Mucosa of descending colon (tissue), 3 donors: ENCODE measurements at regions not wholly inside any gene's neighbourhood (a gene's known extent, or its start where the extent isn't known, plus 50 kb on each side); places are given as distances from the start of the nearest gene placed in this dataset.

Source experiments
- ATAC-seq: fragments of 200-7000 bp; cut with Tn5 transposase; one replicate; pipeline ENCODE4 v1.9.1; 2020; ENCODE audit warnings: mild to moderate bottlenecking, moderate library complexity
- DNase-seq, 3 donors: peaks; one replicate each; pipeline ENCODE4 v3.0.0-alpha.2; 2020
- H3K36me3 ChIP-seq: fragments of 200-600 bp; one replicate; pipeline ENCODE4 v1.8.0; 2021; ENCODE audit warnings: low read depth, mild to moderate bottlenecking
- H3K4me1 ChIP-seq: fragments of 200-600 bp; one replicate; pipeline ENCODE4 v1.8.0; 2021; ENCODE audit warnings: low read depth, mild to moderate bottlenecking
- H3K4me3 ChIP-seq: fragments of 200-600 bp; one replicate; pipeline ENCODE4 v1.8.0; 2021; ENCODE audit warnings: mild to moderate bottlenecking
- H3K9me3 ChIP-seq: fragments of 200-600 bp; one replicate; pipeline ENCODE4 v1.8.0; 2021; ENCODE audit warnings: mild to moderate bottlenecking
- intact Hi-C, 2 donors: fragments of 100-400 bp; cut with DNase I in 1 of 2; cut with micrococcal nuclease in 1 of 2; formaldehyde crosslinking; loops; one replicate each; pipeline versions ENCODE4 v1.11.0 to v1.11.1; 2022; cut with DNase I, micrococcal nuclease
- TF ChIP-seq, protein P1 (sequence below): fragments of 200-600 bp; IDR thresholded peaks from one replicate; pipeline ENCODE4 v1.8.0; 2022; ENCODE audit warnings: antibody characterized with exemption, mild to moderate bottlenecking
- donor health status: DM: no; HTN: no; CAD: no; lungs with moderate emphysema.
- donor health status: DM: no; HTN: no; CAD: no.
- donor health status: DM: no; HTN: yes; CAD: no.

DNA sequence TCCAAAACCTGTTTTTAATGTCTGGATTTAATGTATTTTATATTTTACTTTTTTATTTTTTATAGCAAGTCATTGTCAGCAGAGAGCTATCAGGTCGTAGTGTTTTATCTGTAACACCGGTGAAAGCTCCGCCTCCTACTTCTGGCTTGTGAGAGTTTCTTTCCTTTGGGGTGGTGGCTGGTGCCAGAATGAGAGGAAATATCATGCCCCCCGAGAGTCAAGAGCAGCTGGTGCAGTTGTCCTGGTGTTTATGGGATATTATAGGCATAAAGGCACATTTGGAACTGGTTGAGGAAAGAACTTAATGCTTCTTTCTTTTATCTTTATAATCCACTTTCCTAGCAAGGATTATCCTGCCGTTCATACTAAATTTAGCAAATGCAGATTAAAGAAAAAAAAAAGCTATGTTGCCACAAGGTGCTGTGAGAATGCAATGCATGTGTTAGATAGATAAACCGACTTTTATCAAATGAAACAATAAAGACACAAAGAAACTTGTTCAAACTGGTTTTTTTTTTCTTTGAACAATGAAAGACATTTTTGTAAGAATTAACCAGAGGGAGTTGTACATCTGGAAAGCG, 260.1 kb upstream of the PLSCR5 start:
- ATAC-seq, result no peak
- no peaks in the 10 kb centered on the region for H3K36me3 ChIP-seq
- no peak for DNase-seq
- H3K9me3 ChIP-seq, result no peaks in the 10 kb centered on the region
- no peak overlapping the region for H3K4me3 ChIP-seq
- no peaks in the 10 kb centered on the region for H3K4me1 ChIP-seq
- intact Hi-C loops, result no loop called here
- TF ChIP-seq, protein P1, sequence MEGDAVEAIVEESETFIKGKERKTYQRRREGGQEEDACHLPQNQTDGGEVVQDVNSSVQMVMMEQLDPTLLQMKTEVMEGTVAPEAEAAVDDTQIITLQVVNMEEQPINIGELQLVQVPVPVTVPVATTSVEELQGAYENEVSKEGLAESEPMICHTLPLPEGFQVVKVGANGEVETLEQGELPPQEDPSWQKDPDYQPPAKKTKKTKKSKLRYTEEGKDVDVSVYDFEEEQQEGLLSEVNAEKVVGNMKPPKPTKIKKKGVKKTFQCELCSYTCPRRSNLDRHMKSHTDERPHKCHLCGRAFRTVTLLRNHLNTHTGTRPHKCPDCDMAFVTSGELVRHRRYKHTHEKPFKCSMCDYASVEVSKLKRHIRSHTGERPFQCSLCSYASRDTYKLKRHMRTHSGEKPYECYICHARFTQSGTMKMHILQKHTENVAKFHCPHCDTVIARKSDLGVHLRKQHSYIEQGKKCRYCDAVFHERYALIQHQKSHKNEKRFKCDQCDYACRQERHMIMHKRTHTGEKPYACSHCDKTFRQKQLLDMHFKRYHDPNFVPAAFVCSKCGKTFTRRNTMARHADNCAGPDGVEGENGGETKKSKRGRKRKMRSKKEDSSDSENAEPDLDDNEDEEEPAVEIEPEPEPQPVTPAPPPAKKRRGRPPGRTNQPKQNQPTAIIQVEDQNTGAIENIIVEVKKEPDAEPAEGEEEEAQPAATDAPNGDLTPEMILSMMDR, result no peak

DNA sequence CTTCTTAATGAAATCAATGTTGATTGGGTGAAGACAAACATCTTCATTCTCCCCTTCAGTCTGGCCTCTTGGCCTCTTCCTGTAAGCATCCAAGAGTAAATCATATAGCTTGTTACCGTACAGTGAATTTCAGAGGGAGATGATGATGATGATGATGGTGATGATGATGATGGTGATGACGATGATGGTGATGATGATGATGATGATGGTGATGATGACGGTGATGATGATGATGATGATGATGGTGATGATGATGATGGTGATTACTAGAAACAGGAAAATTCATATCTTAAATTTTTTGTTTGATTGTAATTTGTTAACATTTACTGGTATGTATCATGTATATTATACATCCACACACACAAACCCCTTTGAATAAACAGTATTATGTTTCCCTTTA, 256.1 kb upstream of the PLSCR5 start:
- no peaks in the 10 kb centered on the region for H3K4me1 ChIP-seq
- TF ChIP-seq, protein P1, result no peak
- intact Hi-C loops, result no loop called here
- H3K36me3 ChIP-seq, result no peaks in the 10 kb centered on the region
- DNase-seq (no peak), ATAC-seq (no peak)
- no peaks in the 10 kb centered on the region for H3K9me3 ChIP-seq
- H3K4me3 ChIP-seq, result no peak overlapping the region

DNA sequence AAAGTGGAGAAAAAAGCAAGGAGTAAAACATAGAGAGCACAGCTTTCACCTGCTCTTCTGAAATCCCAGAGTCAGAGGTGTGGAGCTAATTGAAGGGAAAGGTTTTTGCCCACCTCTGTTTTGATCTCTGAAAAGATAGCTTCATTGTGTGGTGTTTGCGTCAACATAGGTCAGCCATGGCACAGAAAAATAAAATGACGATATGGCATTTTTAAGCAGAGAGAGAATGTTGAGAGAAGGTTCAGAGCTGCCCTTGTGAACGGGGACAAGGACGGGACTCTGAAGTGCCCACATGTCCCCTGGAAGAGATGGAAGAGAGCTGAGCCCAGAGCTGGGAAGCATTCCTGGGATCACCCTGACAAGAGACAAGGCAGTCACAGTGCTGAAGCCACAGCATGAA, 249.4 kb upstream of the PLSCR5 start:
- Histone ChIP-seq H3K9me3 (no peaks in the 10 kb centered on the region), H3K4me1 (no peaks in the 10 kb centered on the region), H3K4me3 (no peak overlapping the region), H3K36me3 (no peaks in the 10 kb centered on the region)
- intact Hi-C loops, result no loop called here
- DNase-seq, result no peak
- ATAC-seq, result no peak
- TF ChIP-seq, protein P1, result no peak

GRCh38 chr3:146851665-146852064, 246.5 kb upstream of the PLSCR5 start:
- no peaks in the 10 kb centered on the region for H3K4me1 ChIP-seq
- intact Hi-C loops, result no loop called here
- H3K36me3 ChIP-seq, result no peaks in the 10 kb centered on the region
- no peaks in the 10 kb centered on the region for H3K9me3 ChIP-seq
- H3K4me3 ChIP-seq, result no peak overlapping the region
- no peak for ATAC-seq
- TF ChIP-seq, protein P1, result no peak
- DNase-seq, result no peak

- Histone ChIP-seq H3K4me1 (no peaks in the 10 kb centered on the region), H3K36me3 (no peaks in the 10 kb centered on the region), H3K9me3 (no peaks in the 10 kb centered on the region), H3K4me3 (no peak overlapping the region)
- TF ChIP-seq, protein P1, result no peak
- DNase-seq (no peak), ATAC-seq (no peak)
- intact Hi-C loops, result no loop called here
Observed at GRCh38 chr3:146845361-146845760, 240.2 kb upstream of the PLSCR5 start.

- Histone ChIP-seq H3K4me3 (no peak overlapping the region), H3K4me1 (no peaks in the 10 kb centered on the region), H3K36me3 (no peaks in the 10 kb centered on the region), H3K9me3 (no peaks in the 10 kb centered on the region)
- no peak for ATAC-seq
- intact Hi-C loops, result no loop called here
- DNase-seq, result no peak
- TF ChIP-seq, protein P1, result no peak
Observed at GRCh38 chr3:146843476-146843875, 238.3 kb upstream of the PLSCR5 start.
